ENCODE measurements at regions not wholly inside any gene's neighbourhood (a gene's known extent, or its start where the extent isn't known, plus 50 kb on each side); places are given as distances from the start of the nearest gene placed in this dataset.

GRCh38 chr4:22949161-22949855, 256.6 kb downstream of the GBA3 start:
- no peak for TF ChIP-seq POLR2A (IDR thresholded peaks at IDR 0.05; ENCODE audit: low read length)
- TF ChIP-seq GATA1 (IDR thresholded peaks at IDR 0.05; ENCODE audit: low read depth, low read length): no peak

Measured in erythroblast (primary cell).